Adrenal gland (tissue), 5 donors: ENCODE measurements at regions not wholly inside any gene's neighbourhood (a gene's known extent, or its start where the extent isn't known, plus 50 kb on each side); places are given as distances from the start of the nearest gene placed in this dataset.

Experiments used
- CTCF ChIP-seq, 6 experiments: fragments of 450-650 bp in 4 of 6; fragments of 200-600 bp in 2 of 6; sonication (generic) in 1 of 6; IDR thresholded peaks; 1 replicate in 5 of 6; 2 replicates in 1 of 6; pipeline versions ENCODE4 v1.5.1 to v1.8.0; 2016 to 2021; ENCODE audit warnings: antibody characterized with exemption in 6 of 6, mild to moderate bottlenecking in 2 of 6, moderate library complexity in 1 of 6
- POLR2A ChIP-seq, 2 donors: fragments of 450-650 bp; IDR thresholded peaks; one replicate each; pipeline ENCODE4 v1.6.1; 2017; ENCODE audit warnings: antibody characterized with exemption in 2 of 2, mild to moderate bottlenecking in 2 of 2, moderate library complexity in 1 of 2
- donor health status: DM: no; HTN: no; CAD: no.

GRCh38 chr16:59111280-59111679, 377.2 kb upstream of the GOT2 start:
- TF ChIP-seq CTCF (IDR thresholded peaks at IDR 0.05), result no peak
- no peak for TF ChIP-seq POLR2A (IDR thresholded peaks at IDR 0.05)
